ENCODE measurements at regions not wholly inside any gene's neighbourhood (a gene's known extent, or its start where the extent isn't known, plus 50 kb on each side); places are given as distances from the start of the nearest gene placed in this dataset.

- H3K18ac ChIP-seq (ENCODE audit: insufficient read length, low read depth, low read length): no peak overlapping the region
- H2AK5ac ChIP-seq (ENCODE audit: insufficient read length, low read length): no peak overlapping the region
- no peaks in the 10 kb centered on the region; the same call in 1 of the 2 replicates for H3K4me1 ChIP-seq (ENCODE audit: insufficient read depth, low read length)
- no peak overlapping the region for H3K4ac ChIP-seq (ENCODE audit: low read depth, low read length)
- H2BK20ac ChIP-seq (ENCODE audit: low read depth, low read length, poor library complexity, severe bottlenecking): no peak overlapping the region
- H4K91ac ChIP-seq (ENCODE audit: insufficient read length, low read depth, low read length): no peak overlapping the region
- Mint-ChIP-seq H3K27ac (no peak overlapping the region), H3K36me3 (ENCODE audit: insufficient read depth in 1 of 3, low read depth in 3 of 3) (no peaks in the 10 kb centered on the region), H3K27me3 (ENCODE audit: low read depth) (no peaks in the 10 kb centered on the region; the same call in 1 of the 2 replicates), H3K4me3 (no peak overlapping the region), H3K4me1 (peaks cover 6 to 7% of the 10 kb centered on the region in 2 experiments), H3K9me3 (no peaks in the 10 kb centered on the region; a peak in 2 of 5 replicates)
- H2BK5ac ChIP-seq (ENCODE audit: insufficient read length, low read length): no peak overlapping the region
- H4K5ac ChIP-seq (ENCODE audit: insufficient read length, low read depth, low read length): no peak overlapping the region
- H3K14ac ChIP-seq (ENCODE audit: insufficient read depth, low read length): no peak overlapping the region
- no peak overlapping the region for H3K4me2 ChIP-seq (ENCODE audit: insufficient read depth, insufficient read length, low read length)
- DNase-seq: no peak
- no peak overlapping the region for H3K27ac ChIP-seq (ENCODE audit: insufficient read length, low read depth, low read length)
- H4K8ac ChIP-seq (replicated peaks; ENCODE audit: insufficient read length, low read depth, low read length): no peak overlapping the region
- H3K9me3 ChIP-seq (ENCODE audit: control insufficient read depth, low read depth, low read length): no peaks in the 10 kb centered on the region
- no peak overlapping the region for H3T11ph ChIP-seq (ENCODE audit: low read length)
- no peaks in the 10 kb centered on the region for H3K79me1 ChIP-seq (ENCODE audit: insufficient read depth, low read depth, low read length, poor library complexity, severe bottlenecking)
- no peak overlapping the region for H2AFZ ChIP-seq (ENCODE audit: low read length)
- H3K23me2 ChIP-seq (ENCODE audit: insufficient read length, low read depth, low read length, poor library complexity, severe bottlenecking): no peaks in the 10 kb centered on the region
- H4K20me1 ChIP-seq (ENCODE audit: control insufficient read depth, insufficient read depth, insufficient read length): no peaks in the 10 kb centered on the region
- no CpG with 5 or more reads among the region's 5 CpGs for WGBS (ENCODE audit: extremely low coverage, insufficient read length, low lambda C conversion rate)
- no peak for TF ChIP-seq CTCF (conservative IDR thresholded peaks at IDR 0.05)
- H3K79me2 ChIP-seq (ENCODE audit: insufficient read depth, low read length): no peaks in the 10 kb centered on the region
- no peak overlapping the region for H2BK15ac ChIP-seq (ENCODE audit: low read depth, low read length)
- H3K23ac ChIP-seq (ENCODE audit: insufficient read length, low read depth, low read length): no peak overlapping the region
- no peak overlapping the region for H3K9ac ChIP-seq (ENCODE audit: extremely low read depth, insufficient read length, low read length)
- no peaks in the 10 kb centered on the region for H3K27me3 ChIP-seq (ENCODE audit: insufficient read depth, low read length)
- H2BK120ac ChIP-seq (ENCODE audit: low read depth, low read length, poor library complexity, severe bottlenecking): no peak overlapping the region
- no peak overlapping the region for H2BK12ac ChIP-seq (ENCODE audit: insufficient read length, low read depth, low read length)
- H3K56ac ChIP-seq (ENCODE audit: insufficient read length, low read depth, low read length): no peak overlapping the region
These were observed 118.1 kb upstream of the SHISA6 start for GRCh38 chr17:11122908-11123307.
